ENCODE measurements at regions not wholly inside any gene's neighbourhood (a gene's known extent, or its start where the extent isn't known, plus 50 kb on each side); places are given as distances from the start of the nearest gene placed in this dataset.
"Not testable (repeated sequence)": the region's sequence is repeated elsewhere in the genome, so short reads cannot be mapped to it uniquely, and the experiment has no call there.

- no peak for DNase-seq
These were observed 63.3 kb downstream of the POU4F1 start for GRCh38 chr13:78540058-78540457.

GRCh38 chr13:78526044-78526443 is 77.3 kb downstream of the POU4F1 start:
- not testable (repeated sequence) for DNase-seq

- DNase-seq: no peak
These were observed 78.4 kb downstream of the POU4F1 start for GRCh38 chr13:78524936-78525335.

GRCh38 chr13:78521091-78521490 is 82.3 kb downstream of the POU4F1 start:
- DNase-seq: no peak

- DNase-seq: no peak
These were observed 82.9 kb downstream of the POU4F1 start for GRCh38 chr13:78520425-78520824.

GRCh38 chr13:78518482-78518881 is 84.9 kb downstream of the POU4F1 start:
- DNase-seq: not testable (repeated sequence)

GRCh38 chr13:78499802-78500201 is 103.5 kb downstream of the POU4F1 start:
- no peak for DNase-seq

- no peak for DNase-seq
These were observed 105.5 kb downstream of the POU4F1 start for GRCh38 chr13:78497702-78498355.

GRCh38 chr13:78491978-78492377 is 111.4 kb downstream of the POU4F1 start:
- DNase-seq: no peak

GRCh38 chr13:78490225-78490624 is 113.1 kb downstream of the POU4F1 start:
- not testable (repeated sequence) for DNase-seq

GRCh38 chr13:78487707-78488106 is 115.6 kb downstream of the POU4F1 start:
- no peak for DNase-seq

GRCh38 chr13:78485803-78486202 is 117.5 kb downstream of the POU4F1 start:
- no peak for DNase-seq

GRCh38 chr13:78478183-78478582 is 125.2 kb downstream of the POU4F1 start:
- DNase-seq: no peak

GRCh38 chr13:78476910-78477309 is 126.4 kb downstream of the POU4F1 start:
- no peak for DNase-seq

- DNase-seq: no peak
These were observed 134.7 kb downstream of the POU4F1 start for GRCh38 chr13:78468621-78469020.

GRCh38 chr13:78465250-78465649 is 138.1 kb downstream of the POU4F1 start:
- no peak for DNase-seq

GRCh38 chr13:78460176-78460575 is 143.2 kb downstream of the POU4F1 start:
- no peak for DNase-seq

GRCh38 chr13:78443839-78444238 is 159.5 kb downstream of the POU4F1 start:
- DNase-seq: no peak

GRCh38 chr13:78437781-78438180 is 165.6 kb downstream of the POU4F1 start:
- DNase-seq: no peak

GRCh38 chr13:78436311-78436710 is 167.0 kb downstream of the POU4F1 start:
- no peak for DNase-seq

GRCh38 chr13:78431328-78431727 is 172.0 kb downstream of the POU4F1 start:
- no peak for DNase-seq

- no peak for DNase-seq
These were observed 172.5 kb downstream of the POU4F1 start for GRCh38 chr13:78430811-78431210.

GRCh38 chr13:78430166-78430791 is 173.1 kb downstream of the POU4F1 start:
- no peak for DNase-seq

GRCh38 chr13:78428646-78429045 is 174.7 kb downstream of the POU4F1 start:
- no peak for DNase-seq

- DNase-seq: no peak
These were observed 177.2 kb downstream of the POU4F1 start for GRCh38 chr13:78426183-78426582.
